IPS-15b (cell line): ENCODE measurements at regions not wholly inside any gene's neighbourhood (a gene's known extent, or its start where the extent isn't known, plus 50 kb on each side); places are given as distances from the start of the nearest gene placed in this dataset.

Experiments
- H3K27me3 ChIP-seq: one replicate; pipeline ENCODE4 v1.6.1; 2013; ENCODE audit warnings: low read length; ENCODE audit not compliant: control insufficient read depth, insufficient read depth
- H3K36me3 ChIP-seq: one replicate; pipeline ENCODE4 v1.6.1; 2013; ENCODE audit warnings: low read length; ENCODE audit not compliant: control insufficient read depth, insufficient read depth
- H3K4me1 ChIP-seq: one replicate; pipeline ENCODE4 v1.6.1; 2013; ENCODE audit warnings: mild to moderate bottlenecking, low read length; ENCODE audit not compliant: control insufficient read depth, insufficient read depth
- H3K4me3 ChIP-seq: one replicate; pipeline ENCODE4 v1.5.1; 2013; ENCODE audit warnings: low read depth, low read length
- H3K9ac ChIP-seq: one replicate; pipeline ENCODE4 v1.6.1; 2013; ENCODE audit warnings: low read depth, mild to moderate bottlenecking, low read length
- H3K9me3 ChIP-seq: one replicate; pipeline ENCODE4 v1.6.1; 2013; ENCODE audit warnings: mild to moderate bottlenecking, low read length; ENCODE audit not compliant: control insufficient read depth, insufficient read depth

DNA sequence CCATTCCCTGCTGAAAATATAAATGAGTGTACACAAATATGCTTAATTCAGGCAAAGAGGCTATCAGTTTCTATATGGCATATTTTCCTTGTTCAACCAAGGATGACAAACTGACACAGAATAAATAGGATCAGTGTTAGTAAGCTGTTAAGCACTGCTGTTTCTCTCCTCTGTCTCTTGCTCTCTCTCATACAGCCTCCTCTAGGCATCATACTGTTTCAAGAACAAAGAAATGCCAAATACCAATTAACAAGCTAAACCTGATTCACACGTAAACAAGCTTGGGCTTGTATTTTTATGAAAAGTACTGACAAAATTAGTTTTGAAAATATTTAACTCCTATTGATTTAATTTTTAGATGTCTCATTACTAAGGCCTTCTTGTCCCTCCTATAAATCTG, 1027.2 kb upstream of the ACVR2A start:
- peaks cover 12% of the 10 kb centered on the region for H3K4me1 ChIP-seq
- H3K27me3 ChIP-seq: no peaks in the 10 kb centered on the region
- no peak overlapping the region for H3K9ac ChIP-seq
- H3K9me3 ChIP-seq: no peaks in the 10 kb centered on the region
- no peak overlapping the region for H3K4me3 ChIP-seq
- no peaks in the 10 kb centered on the region for H3K36me3 ChIP-seq

DNA sequence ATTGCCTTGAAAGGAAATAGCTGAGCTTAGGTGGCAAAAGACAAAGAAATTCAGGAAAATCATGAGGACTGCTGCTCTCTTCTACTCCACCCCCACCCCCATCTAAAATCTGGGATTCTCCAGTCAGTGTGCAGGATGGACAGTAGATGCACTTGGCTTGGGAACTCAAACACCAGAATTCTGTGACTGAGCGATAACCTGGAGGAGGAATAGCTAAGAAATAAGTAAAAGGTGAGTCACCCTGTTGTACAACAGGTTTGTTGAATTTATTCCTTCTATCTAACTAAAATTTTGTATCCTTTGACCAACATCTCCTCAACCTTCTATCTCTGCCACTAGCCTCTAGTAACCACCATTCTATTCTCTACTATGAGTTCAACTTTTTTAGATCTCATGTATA, 1029.9 kb upstream of the ACVR2A start:
- Histone ChIP-seq H3K9me3 (no peaks in the 10 kb centered on the region), H3K4me3 (no peak overlapping the region), H3K9ac (no peak overlapping the region), H3K36me3 (no peaks in the 10 kb centered on the region), H3K27me3 (no peaks in the 10 kb centered on the region), H3K4me1 (peaks cover 6% of the 10 kb centered on the region)

DNA sequence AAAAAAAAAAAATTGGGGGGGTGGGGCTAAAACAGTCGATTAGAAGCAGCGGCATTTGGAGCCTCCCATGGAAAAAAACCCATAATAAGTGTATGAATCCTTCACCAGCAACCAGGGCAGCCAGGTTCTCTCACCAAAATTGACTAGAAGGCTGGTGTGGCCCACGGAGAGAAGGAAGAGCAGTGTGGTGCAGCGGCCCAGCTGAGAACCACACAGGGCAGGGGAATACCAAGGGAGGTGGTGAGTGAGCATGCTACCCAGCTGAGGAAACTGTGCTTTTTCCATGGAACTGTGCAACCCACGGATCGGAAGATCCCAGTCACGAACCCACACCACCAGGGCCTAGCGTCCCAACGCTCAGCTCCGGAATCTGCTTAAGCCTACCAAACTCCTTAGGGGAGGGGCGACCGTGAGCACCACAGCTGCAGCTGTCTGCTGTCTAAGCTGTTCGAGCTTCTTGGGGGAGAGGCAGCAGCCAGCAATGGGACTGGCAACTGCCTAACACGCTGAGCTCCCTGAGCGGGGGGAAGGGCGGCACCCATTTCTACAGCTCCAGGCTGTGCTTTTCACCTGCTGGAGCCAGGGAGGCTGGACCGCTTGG, 1037.2 kb upstream of the ACVR2A start:
- Histone ChIP-seq H3K4me1 (peaks cover 3% of the 10 kb centered on the region), H3K36me3 (no peaks in the 10 kb centered on the region), H3K9ac (no peak overlapping the region), H3K4me3 (no peak overlapping the region), H3K27me3 (no peaks in the 10 kb centered on the region), H3K9me3 (no peaks in the 10 kb centered on the region)

DNA sequence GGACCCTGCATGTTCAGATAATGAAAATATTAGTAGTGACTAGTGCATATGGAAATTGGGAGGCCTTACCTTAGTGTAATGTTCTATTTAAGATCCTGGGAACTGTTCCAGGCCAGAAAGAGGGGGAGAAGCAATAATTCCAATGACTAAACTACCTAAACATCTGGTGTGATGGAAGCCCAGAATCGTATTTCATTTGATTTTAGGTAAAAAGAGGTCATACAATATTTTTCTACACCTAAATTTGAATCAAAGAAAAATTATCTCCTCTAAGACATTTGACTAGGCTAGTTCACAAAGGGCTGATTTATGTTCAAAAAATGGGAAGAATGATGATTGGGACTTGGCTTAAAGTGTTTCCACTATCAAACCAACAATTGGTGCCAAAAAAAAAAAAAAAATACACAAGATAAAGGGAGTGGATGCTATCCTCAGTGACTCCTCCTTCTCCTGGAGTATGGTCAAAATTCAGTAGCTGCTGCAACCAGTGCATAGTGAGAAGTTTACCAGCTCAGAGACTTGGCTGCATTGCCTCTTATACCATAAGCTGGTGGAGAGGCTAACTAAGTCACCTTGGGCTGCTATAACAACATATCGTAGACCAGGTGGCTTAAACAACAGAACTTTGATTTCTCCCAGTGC, 1038.3 kb upstream of the ACVR2A start:
- Histone ChIP-seq H3K9me3 (no peaks in the 10 kb centered on the region), H3K27me3 (no peaks in the 10 kb centered on the region), H3K4me3 (no peak overlapping the region), H3K9ac (no peak overlapping the region), H3K4me1 (peaks cover 3% of the 10 kb centered on the region), H3K36me3 (no peaks in the 10 kb centered on the region)

DNA sequence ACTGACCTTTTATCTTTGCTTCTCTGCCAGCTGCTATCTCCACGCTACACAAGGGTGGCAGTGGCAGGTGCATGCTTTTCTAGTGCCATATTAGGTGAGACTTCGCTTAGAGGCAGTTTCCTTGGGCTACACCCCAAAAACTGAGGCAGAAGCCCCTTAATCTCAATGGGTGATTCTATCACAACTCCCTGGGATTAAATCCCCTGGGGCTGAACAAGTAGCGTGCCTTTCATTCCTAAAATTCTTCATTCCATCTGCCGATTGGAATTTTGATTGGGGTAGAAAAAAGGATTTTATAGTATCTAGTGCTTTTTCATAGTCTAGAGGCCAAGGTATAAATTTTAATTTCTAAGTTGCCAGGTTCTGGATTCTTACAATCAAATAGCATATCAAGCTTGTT, 1040.5 kb upstream of the ACVR2A start:
- no peaks in the 10 kb centered on the region for H3K36me3 ChIP-seq
- peaks cover 3% of the 10 kb centered on the region for H3K4me1 ChIP-seq
- no peaks in the 10 kb centered on the region for H3K9me3 ChIP-seq
- no peaks in the 10 kb centered on the region for H3K27me3 ChIP-seq
- no peak overlapping the region for H3K9ac ChIP-seq
- H3K4me3 ChIP-seq: no peak overlapping the region

DNA sequence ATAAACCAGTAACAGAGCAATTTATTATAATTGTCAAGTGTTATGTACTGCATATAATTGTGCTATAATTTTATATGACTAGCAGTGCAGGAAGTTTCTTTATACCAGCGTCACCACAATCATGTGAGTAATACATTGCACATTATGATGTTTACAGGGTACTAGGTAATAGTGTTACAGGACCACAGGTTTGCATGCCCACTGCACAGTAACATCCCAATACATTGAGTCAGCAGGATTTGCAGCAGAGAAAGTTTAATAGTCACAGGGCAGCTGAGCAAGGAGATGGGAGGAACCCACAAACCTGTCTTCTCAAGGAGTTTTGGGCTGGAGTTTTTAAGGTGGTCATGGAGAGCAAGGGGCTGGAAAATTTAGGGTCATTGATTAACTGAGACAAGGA, 1042.9 kb upstream of the ACVR2A start:
- Histone ChIP-seq H3K4me1 (no peaks in the 10 kb centered on the region), H3K27me3 (no peaks in the 10 kb centered on the region), H3K9ac (no peak overlapping the region), H3K9me3 (no peaks in the 10 kb centered on the region), H3K4me3 (no peak overlapping the region), H3K36me3 (no peaks in the 10 kb centered on the region)

DNA sequence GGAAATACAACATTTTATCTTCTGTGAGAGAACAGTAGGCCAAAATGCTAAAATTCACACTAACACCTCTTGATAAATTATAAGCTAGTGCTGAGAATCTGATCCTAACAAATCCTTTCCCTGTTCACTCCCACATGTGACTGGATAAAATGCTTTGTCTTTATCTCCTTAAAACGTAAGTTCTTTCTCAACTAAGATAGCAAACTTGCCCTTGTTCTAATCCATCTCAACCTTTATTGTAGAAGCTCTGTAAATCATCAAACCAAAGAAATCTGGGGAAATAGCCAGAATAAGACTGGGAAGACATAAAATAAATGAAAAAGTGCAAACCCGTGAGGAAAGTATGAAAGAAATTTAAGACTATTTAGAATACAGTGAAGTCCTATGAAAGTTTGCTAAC, 1058.4 kb upstream of the ACVR2A start:
- Histone ChIP-seq H3K4me1 (no peaks in the 10 kb centered on the region), H3K36me3 (no peaks in the 10 kb centered on the region), H3K4me3 (no peak overlapping the region), H3K9ac (no peak overlapping the region), H3K27me3 (no peaks in the 10 kb centered on the region), H3K9me3 (peaks cover 10% of the 10 kb centered on the region)

DNA sequence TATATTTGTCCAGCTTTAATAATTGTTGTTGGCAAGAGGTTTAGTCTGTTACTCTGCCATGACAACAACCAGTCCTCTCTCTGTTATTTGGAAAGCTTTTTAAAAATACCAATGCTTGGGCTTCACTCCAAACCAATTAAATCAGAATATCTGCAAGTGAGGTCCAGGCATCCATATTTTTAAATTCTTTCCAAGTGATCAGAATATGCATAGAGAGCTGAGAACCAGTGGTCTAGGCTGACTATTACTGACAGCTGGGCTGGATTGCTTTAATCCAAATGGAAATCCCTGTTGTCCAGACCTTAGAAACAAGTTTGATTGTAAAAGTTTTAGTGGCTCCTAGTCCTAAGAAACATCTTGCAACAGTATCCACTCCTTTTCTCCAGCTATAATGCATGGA, 1059.7 kb upstream of the ACVR2A start:
- Histone ChIP-seq H3K4me3 (no peak overlapping the region), H3K9me3 (peaks cover 10% of the 10 kb centered on the region), H3K9ac (no peak overlapping the region), H3K4me1 (no peaks in the 10 kb centered on the region), H3K27me3 (no peaks in the 10 kb centered on the region), H3K36me3 (no peaks in the 10 kb centered on the region)

DNA sequence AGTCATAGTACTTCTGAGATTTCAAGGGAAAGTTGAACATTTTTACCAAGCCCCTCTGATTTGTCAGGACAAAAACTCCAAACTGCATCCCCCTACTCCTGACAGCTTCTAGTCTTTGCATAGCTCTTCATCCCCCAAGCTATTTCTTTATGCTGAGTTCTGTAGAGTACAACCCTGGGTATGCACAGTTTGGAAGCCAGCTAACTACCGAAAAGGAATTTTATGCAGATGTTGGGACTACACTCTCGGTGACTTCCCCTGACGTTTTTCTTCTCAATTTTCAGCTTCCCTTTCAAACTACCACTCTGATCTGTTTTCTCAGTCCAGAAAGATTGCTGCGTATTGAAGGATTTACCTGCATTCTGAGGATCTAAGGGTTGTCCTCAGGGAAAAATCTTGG, 1060.2 kb upstream of the ACVR2A start:
- Histone ChIP-seq H3K9ac (no peak overlapping the region), H3K4me1 (no peaks in the 10 kb centered on the region)

DNA sequence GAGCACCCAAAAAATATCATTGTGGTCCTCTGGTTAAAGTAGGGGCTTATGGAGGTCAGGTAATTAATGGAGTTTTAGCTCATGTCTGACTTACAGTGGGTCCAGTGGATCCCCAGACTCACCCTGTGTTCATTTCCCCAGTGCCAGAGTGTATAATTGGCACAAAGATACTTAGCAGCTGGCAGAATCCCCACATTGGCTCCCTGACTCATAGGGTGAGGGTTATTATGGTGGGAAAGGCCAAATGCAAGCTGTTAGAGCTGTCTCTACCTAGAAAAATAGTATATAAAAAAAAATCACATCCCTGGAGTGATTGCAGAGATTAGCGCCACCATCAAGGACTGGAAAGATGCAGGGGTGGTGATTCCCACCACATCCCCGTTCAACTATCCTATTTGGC, 1067.6 kb upstream of the ACVR2A start:
- H3K9ac ChIP-seq: no peak overlapping the region
- no peaks in the 10 kb centered on the region for H3K27me3 ChIP-seq
- H3K36me3 ChIP-seq: no peaks in the 10 kb centered on the region
- H3K4me1 ChIP-seq: peaks cover 2% of the 10 kb centered on the region
- H3K4me3 ChIP-seq: no peak overlapping the region
- no peaks in the 10 kb centered on the region for H3K9me3 ChIP-seq

More for the DNA sequence above, 1060.2 kb upstream of the ACVR2A start:
- no peaks in the 10 kb centered on the region for H3K36me3 ChIP-seq
- no peak overlapping the region for H3K4me3 ChIP-seq
- H3K9me3 ChIP-seq: peaks cover 10% of the 10 kb centered on the region
- no peaks in the 10 kb centered on the region for H3K27me3 ChIP-seq

DNA sequence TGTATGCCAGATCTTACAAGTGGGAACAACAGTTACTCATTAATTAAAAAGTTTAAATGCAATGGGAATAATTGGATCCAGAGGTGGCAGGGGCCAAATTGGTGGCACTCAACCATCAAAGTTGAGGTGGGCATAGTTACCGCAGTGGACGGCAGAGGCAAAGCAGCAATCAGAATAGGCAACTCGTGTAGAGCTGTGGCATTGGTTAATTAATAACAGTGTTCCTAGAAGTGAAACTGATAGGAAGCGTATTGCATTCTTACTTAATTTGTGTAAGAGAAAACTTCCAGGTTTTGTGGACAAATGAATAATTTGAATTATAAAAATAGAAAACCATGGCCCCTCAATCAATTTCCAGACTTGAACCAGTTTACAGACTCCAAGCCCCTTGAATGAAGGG, 1068.2 kb upstream of the ACVR2A start:
- Histone ChIP-seq H3K36me3 (no peaks in the 10 kb centered on the region), H3K27me3 (no peaks in the 10 kb centered on the region), H3K4me3 (no peak overlapping the region), H3K4me1 (peaks cover 2% of the 10 kb centered on the region), H3K9me3 (no peaks in the 10 kb centered on the region), H3K9ac (no peak overlapping the region)

DNA sequence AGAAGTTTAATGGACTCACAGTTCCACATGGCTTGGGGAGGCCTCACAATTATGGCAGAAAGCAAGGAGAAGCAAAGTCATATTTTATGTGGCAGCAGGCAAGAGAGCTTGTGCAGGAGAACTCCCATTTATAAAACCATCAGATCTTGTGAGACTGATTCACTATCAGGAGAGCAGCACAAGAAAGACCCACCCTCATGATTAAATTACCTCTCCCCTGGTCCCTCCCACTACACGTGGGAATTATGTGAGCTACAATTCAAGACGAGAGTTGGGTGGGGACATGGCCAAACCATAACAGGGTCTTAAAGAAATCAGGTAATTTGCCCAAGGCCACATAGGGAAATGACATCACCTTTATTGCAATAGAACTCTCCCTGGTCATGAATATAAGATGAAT, 1073.3 kb upstream of the ACVR2A start:
- no peaks in the 10 kb centered on the region for H3K36me3 ChIP-seq
- no peaks in the 10 kb centered on the region for H3K27me3 ChIP-seq
- peaks cover 2% of the 10 kb centered on the region for H3K4me1 ChIP-seq
- H3K9me3 ChIP-seq: no peaks in the 10 kb centered on the region
- no peak overlapping the region for H3K4me3 ChIP-seq
- no peak overlapping the region for H3K9ac ChIP-seq
